ENCODE measurements at regions not wholly inside any gene's neighbourhood (a gene's known extent, or its start where the extent isn't known, plus 50 kb on each side); places are given as distances from the start of the nearest gene placed in this dataset.

DNA sequence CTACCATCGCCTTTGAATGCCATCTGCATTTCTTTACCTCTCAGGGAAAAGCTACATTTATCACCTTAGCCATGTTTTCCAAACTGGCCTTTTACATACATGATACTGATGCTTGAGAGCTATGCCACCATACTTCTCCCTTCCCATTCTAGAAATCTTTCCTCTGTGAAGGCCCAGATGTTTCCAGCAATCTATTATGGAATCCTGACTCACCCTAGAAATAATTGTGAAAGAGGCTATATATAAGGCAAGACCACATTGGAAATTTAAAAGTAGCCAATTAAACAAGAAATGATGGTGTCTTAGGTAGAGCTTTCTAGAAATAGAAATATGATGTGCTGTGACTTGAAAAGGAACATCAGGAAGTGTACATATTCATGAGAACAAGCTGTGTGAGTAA lies 389.7 kb downstream of the INHBA start:
- H3K27ac ChIP-seq, result no peak overlapping the region
- intact Hi-C loops (cut with DNase I), result no loop called here
- 94% methylated on average over 1 of the region's 1 CpG for WGBS

GRCh38 chr7:41312235-41312634 lies 390.7 kb downstream of the INHBA start:
- WGBS, result 79% methylated on average over 6 of the region's 6 CpGs
- H3K27ac ChIP-seq, result no peak overlapping the region
- no peaks in the 10 kb centered on the region for H3K27me3 ChIP-seq (replicated peaks; ENCODE audit: insufficient read depth)
- no peak for DNase-seq (ENCODE audit: low spot score)
- H3K36me3 ChIP-seq, result no peaks in the 10 kb centered on the region
- H3K4me1 ChIP-seq (replicated peaks), result no peaks in the 10 kb centered on the region
- intact Hi-C loops (cut with DNase I), result no loop called here
- TF ChIP-seq POLR2AphosphoS5 (IDR thresholded peaks at IDR 0.05) (no peak), POLR2A (IDR thresholded peaks at IDR 0.05) (no peak)
- TF ChIP-seq, protein P1, sequence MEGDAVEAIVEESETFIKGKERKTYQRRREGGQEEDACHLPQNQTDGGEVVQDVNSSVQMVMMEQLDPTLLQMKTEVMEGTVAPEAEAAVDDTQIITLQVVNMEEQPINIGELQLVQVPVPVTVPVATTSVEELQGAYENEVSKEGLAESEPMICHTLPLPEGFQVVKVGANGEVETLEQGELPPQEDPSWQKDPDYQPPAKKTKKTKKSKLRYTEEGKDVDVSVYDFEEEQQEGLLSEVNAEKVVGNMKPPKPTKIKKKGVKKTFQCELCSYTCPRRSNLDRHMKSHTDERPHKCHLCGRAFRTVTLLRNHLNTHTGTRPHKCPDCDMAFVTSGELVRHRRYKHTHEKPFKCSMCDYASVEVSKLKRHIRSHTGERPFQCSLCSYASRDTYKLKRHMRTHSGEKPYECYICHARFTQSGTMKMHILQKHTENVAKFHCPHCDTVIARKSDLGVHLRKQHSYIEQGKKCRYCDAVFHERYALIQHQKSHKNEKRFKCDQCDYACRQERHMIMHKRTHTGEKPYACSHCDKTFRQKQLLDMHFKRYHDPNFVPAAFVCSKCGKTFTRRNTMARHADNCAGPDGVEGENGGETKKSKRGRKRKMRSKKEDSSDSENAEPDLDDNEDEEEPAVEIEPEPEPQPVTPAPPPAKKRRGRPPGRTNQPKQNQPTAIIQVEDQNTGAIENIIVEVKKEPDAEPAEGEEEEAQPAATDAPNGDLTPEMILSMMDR (IDR thresholded peaks at IDR 0.05), result no peak
- H3K9me3 ChIP-seq, result no peaks in the 10 kb centered on the region
- no peak overlapping the region for H3K4me3 ChIP-seq

More for the DNA sequence above, 389.7 kb downstream of the INHBA start:
- Histone ChIP-seq H3K36me3 (no peaks in the 10 kb centered on the region), H3K27me3 (replicated peaks; ENCODE audit: insufficient read depth) (no peaks in the 10 kb centered on the region), H3K4me3 (no peak overlapping the region), H3K9me3 (no peaks in the 10 kb centered on the region), H3K4me1 (replicated peaks) (no peaks in the 10 kb centered on the region)
- DNase-seq (ENCODE audit: low spot score), result no peak
- TF ChIP-seq, protein P1 (IDR thresholded peaks at IDR 0.05), result no peak
- TF ChIP-seq POLR2A (IDR thresholded peaks at IDR 0.05), result no peak
- no peak for TF ChIP-seq POLR2AphosphoS5 (IDR thresholded peaks at IDR 0.05)

GRCh38 chr7:41311301-41311700 lies 391.6 kb downstream of the INHBA start:
- H3K4me3 ChIP-seq, result no peak overlapping the region

GRCh38 chr7:41306486-41306885 lies 396.4 kb downstream of the INHBA start:
- H3K4me3 ChIP-seq, result no peak overlapping the region
- no peak for DNase-seq (ENCODE audit: low spot score)
- no peaks in the 10 kb centered on the region for H3K9me3 ChIP-seq
- intact Hi-C loops (cut with DNase I), result no loop called here
- no peaks in the 10 kb centered on the region for H3K36me3 ChIP-seq
- no peak overlapping the region for H3K27ac ChIP-seq
- no peaks in the 10 kb centered on the region for H3K27me3 ChIP-seq (replicated peaks; ENCODE audit: insufficient read depth)
- H3K4me1 ChIP-seq (replicated peaks), result no peaks in the 10 kb centered on the region
- TF ChIP-seq, protein P1 (IDR thresholded peaks at IDR 0.05), result no peak
- no peak for TF ChIP-seq POLR2AphosphoS5 (IDR thresholded peaks at IDR 0.05)
- no peak for TF ChIP-seq POLR2A (IDR thresholded peaks at IDR 0.05)
- WGBS, result 93% methylated on average over 2 of the region's 2 CpGs

More at GRCh38 chr7:41311301-41311700, 391.6 kb downstream of the INHBA start:
- no peak overlapping the region for H3K27ac ChIP-seq
- DNase-seq (ENCODE audit: low spot score), result no peak
- H3K9me3 ChIP-seq, result no peaks in the 10 kb centered on the region
- intact Hi-C loops (cut with DNase I), result no loop called here
- WGBS, result 96% methylated on average over 3 of the region's 3 CpGs
- H3K4me1 ChIP-seq (replicated peaks), result no peaks in the 10 kb centered on the region
- no peaks in the 10 kb centered on the region for H3K27me3 ChIP-seq (replicated peaks; ENCODE audit: insufficient read depth)
- TF ChIP-seq, protein P1 (IDR thresholded peaks at IDR 0.05), result no peak
- no peak for TF ChIP-seq POLR2A (IDR thresholded peaks at IDR 0.05)
- no peak for TF ChIP-seq POLR2AphosphoS5 (IDR thresholded peaks at IDR 0.05)
- H3K36me3 ChIP-seq, result no peaks in the 10 kb centered on the region

DNA sequence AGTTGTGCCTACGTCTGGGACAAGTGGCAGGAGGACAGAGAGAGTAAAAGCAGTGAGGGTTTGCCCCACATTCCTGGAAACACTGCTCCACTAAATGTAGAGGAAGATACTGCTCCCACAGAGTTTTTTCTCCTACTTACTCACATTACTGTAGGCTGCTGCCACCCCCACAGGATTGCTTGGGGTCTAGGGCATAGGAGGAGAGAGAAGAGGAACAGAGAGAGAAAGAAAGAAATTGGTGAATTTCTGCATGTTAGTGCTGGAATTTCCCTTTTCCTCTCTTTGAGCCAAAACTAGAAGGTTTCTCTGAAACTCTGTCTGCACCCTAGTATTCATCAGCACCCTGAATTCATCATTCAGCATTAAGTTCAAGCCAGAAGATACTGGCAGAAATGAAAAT lies 397.9 kb downstream of the INHBA start:
- Histone ChIP-seq H3K36me3 (no peaks in the 10 kb centered on the region), H3K9me3 (no peaks in the 10 kb centered on the region), H3K27me3 (replicated peaks; ENCODE audit: insufficient read depth) (no peaks in the 10 kb centered on the region), H3K27ac (no peak overlapping the region), H3K4me3 (no peak overlapping the region), H3K4me1 (replicated peaks) (no peaks in the 10 kb centered on the region)
- 88% methylated on average over 1 of the region's 1 CpG for WGBS
- TF ChIP-seq, protein P1 (IDR thresholded peaks at IDR 0.05), result no peak
- TF ChIP-seq POLR2A (IDR thresholded peaks at IDR 0.05) (no peak), POLR2AphosphoS5 (IDR thresholded peaks at IDR 0.05) (no peak)
- intact Hi-C loops (cut with DNase I), result no loop called here
- no peak for DNase-seq (ENCODE audit: low spot score)
